Hepatocyte (in vitro differentiated cells): ENCODE measurements at regions not wholly inside any gene's neighbourhood (a gene's known extent, or its start where the extent isn't known, plus 50 kb on each side); places are given as distances from the start of the nearest gene placed in this dataset.

Experiments used
- CTCF ChIP-seq: fragments of 200-600 bp; sonication (generic); IDR thresholded peaks from 2 replicates; pipeline ENCODE4 v1.5.1; 2016; ENCODE audit warnings: antibody characterized with exemption, mild to moderate bottlenecking; ENCODE audit not compliant: poor library complexity
- EZH2 ChIP-seq: fragments of 200-600 bp; sonication (generic); IDR thresholded peaks from 2 replicates; pipeline ENCODE4 v1.6.1; 2016; ENCODE audit warnings: antibody characterized with exemption, mild to moderate bottlenecking, borderline replicate concordance
- EZH2phosphoT487 ChIP-seq: fragments of 200-600 bp; sonication (generic); IDR thresholded peaks from one replicate; pipeline ENCODE4 v1.6.1; 2018; ENCODE audit warnings: antibody characterized with exemption, mild to moderate bottlenecking, low read depth, moderate library complexity; ENCODE audit not compliant: unreplicated experiment, severe bottlenecking

GRCh38 chr5:3321119-3321760, 274.4 kb upstream of the IRX1 start:
- TF ChIP-seq CTCF (no peak), EZH2phosphoT487 (no peak), EZH2 (no peak)
